ENCODE measurements at regions not wholly inside any gene's neighbourhood (a gene's known extent, or its start where the extent isn't known, plus 50 kb on each side); places are given as distances from the start of the nearest gene placed in this dataset.

DNA sequence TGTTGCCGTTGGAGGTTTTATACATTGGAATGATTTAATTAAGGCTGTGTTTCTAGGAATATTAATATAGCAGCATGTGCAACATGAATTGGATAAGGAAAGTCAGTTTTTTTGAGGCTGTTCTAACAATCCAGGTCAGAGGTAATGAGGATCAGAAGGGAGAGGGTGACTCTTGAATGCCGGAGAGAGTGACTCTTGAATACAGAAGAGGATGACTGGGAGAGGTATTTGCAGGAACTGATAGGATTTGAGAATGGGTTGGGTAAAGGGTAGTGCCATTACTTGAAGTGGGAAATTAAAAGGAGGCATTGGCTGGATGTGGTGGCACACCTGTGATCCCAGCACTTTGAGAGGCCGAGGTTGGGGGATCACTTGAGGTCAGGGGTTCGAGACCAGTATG is 55.6 kb upstream of the MACF1 start:
- TF ChIP-seq, protein P1, sequence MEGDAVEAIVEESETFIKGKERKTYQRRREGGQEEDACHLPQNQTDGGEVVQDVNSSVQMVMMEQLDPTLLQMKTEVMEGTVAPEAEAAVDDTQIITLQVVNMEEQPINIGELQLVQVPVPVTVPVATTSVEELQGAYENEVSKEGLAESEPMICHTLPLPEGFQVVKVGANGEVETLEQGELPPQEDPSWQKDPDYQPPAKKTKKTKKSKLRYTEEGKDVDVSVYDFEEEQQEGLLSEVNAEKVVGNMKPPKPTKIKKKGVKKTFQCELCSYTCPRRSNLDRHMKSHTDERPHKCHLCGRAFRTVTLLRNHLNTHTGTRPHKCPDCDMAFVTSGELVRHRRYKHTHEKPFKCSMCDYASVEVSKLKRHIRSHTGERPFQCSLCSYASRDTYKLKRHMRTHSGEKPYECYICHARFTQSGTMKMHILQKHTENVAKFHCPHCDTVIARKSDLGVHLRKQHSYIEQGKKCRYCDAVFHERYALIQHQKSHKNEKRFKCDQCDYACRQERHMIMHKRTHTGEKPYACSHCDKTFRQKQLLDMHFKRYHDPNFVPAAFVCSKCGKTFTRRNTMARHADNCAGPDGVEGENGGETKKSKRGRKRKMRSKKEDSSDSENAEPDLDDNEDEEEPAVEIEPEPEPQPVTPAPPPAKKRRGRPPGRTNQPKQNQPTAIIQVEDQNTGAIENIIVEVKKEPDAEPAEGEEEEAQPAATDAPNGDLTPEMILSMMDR (IDR thresholded peaks at IDR 0.05): no peak
- no peak for TF ChIP-seq POLR2AphosphoS5 (IDR thresholded peaks at IDR 0.05)
